GM12878 (cell line): ENCODE measurements at regions not wholly inside any gene's neighbourhood (a gene's known extent, or its start where the extent isn't known, plus 50 kb on each side); places are given as distances from the start of the nearest gene placed in this dataset.

Experiments used
- RAD21 ChIP-seq: IDR thresholded peaks from 2 replicates; pipeline ENCODE4 v1.6.1; 2011; ENCODE audit warnings: mild to moderate bottlenecking, low read depth, low read length, moderate library complexity; ENCODE audit not compliant: insufficient read depth
- TF ChIP-seq, protein P1 (sequence below): IDR thresholded peaks from 2 replicates; pipeline ENCODE4 v1.6.1; 2012; ENCODE audit warnings: low read length, inconsistent platforms

DNA sequence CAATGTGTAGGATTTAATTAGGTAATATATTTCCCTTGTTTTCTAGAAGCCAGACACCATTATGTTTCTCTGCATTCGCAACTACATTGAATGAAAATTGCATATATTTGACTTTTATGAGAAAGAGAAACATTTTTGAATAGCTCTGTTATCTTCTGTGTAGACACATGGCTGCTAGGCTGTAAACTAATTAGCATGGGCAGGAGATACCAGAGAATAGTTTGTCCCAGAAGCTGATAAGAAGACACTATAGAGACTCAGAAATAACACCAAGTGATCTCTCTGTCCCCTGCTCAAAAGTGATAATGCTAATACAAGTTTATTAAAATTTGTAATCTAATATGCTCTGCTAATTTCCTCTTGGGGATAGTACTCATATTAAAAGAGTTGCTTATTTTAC is 198.0 kb upstream of the TUSC1 start:
- TF ChIP-seq RAD21: no peak
- TF ChIP-seq, protein P1, sequence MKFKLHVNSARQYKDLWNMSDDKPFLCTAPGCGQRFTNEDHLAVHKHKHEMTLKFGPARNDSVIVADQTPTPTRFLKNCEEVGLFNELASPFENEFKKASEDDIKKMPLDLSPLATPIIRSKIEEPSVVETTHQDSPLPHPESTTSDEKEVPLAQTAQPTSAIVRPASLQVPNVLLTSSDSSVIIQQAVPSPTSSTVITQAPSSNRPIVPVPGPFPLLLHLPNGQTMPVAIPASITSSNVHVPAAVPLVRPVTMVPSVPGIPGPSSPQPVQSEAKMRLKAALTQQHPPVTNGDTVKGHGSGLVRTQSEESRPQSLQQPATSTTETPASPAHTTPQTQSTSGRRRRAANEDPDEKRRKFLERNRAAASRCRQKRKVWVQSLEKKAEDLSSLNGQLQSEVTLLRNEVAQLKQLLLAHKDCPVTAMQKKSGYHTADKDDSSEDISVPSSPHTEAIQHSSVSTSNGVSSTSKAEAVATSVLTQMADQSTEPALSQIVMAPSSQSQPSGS: no peak
